ENCODE measurements at regions not wholly inside any gene's neighbourhood (a gene's known extent, or its start where the extent isn't known, plus 50 kb on each side); places are given as distances from the start of the nearest gene placed in this dataset.

DNA sequence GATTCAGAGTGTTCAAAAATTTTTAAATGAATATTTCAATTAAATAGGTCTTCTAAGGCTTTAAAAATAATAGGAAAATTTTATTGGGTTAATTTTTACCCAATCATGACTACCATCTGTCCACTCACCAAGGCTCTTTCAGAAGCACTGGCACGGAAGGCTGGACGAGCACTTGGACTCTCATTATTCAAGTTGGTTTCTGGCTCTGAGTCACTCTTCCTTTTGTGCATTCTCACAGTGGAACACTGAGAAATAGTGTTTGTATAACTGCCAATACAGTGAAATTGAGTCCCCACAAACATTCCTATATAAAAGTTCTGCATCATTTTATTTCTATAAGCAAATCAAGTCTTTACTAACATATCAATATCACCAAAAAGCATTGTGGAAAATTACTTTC, 1149.0 kb downstream of the EFNA5 start:
- TF ChIP-seq, protein P1, sequence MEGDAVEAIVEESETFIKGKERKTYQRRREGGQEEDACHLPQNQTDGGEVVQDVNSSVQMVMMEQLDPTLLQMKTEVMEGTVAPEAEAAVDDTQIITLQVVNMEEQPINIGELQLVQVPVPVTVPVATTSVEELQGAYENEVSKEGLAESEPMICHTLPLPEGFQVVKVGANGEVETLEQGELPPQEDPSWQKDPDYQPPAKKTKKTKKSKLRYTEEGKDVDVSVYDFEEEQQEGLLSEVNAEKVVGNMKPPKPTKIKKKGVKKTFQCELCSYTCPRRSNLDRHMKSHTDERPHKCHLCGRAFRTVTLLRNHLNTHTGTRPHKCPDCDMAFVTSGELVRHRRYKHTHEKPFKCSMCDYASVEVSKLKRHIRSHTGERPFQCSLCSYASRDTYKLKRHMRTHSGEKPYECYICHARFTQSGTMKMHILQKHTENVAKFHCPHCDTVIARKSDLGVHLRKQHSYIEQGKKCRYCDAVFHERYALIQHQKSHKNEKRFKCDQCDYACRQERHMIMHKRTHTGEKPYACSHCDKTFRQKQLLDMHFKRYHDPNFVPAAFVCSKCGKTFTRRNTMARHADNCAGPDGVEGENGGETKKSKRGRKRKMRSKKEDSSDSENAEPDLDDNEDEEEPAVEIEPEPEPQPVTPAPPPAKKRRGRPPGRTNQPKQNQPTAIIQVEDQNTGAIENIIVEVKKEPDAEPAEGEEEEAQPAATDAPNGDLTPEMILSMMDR (conservative IDR thresholded peaks at IDR 0.05; ENCODE audit: low read length) = no peak
- TF ChIP-seq EZH2phosphoT487 (IDR thresholded peaks at IDR 0.05; ENCODE audit: borderline replicate concordance, low read depth, low read length) = no peak
